PC-3 (cell line): ENCODE measurements at regions not wholly inside any gene's neighbourhood (a gene's known extent, or its start where the extent isn't known, plus 50 kb on each side); places are given as distances from the start of the nearest gene placed in this dataset.

Source experiments
- ATAC-seq: fragments of 200-7000 bp; cut with Tn5 transposase; 2 replicates; pipeline ENCODE4 v1.9.1; 2020; ENCODE audit warnings: mild to moderate bottlenecking, moderate library complexity
- BruUV-seq: library from RNA; stranded (reverse); fragments of 400-500 nt; replicated peaks from 2 replicates; lab custom pipeline; 2021; lab: Mats Ljungman, UMichigan
- CTCF ChIA-PET: fragments of 300-600 bp; sonication (Branson Sonifier 250); formaldehyde crosslinking; loops from one replicate; lab custom pipeline; 2022; ENCODE audit warnings: antibody characterized with exemption; lab: Charles Lee
- POLR2A ChIA-PET: fragments of 300-600 bp; sonication (Branson Sonifier 250); formaldehyde crosslinking; loops from one replicate; lab custom pipeline; 2022; ENCODE audit warnings: antibody characterized with exemption; ENCODE audit not compliant: unreplicated experiment; lab: Charles Lee
- DNase-seq: peaks from one replicate; pipeline ENCODE4 v3.0.0-alpha.2; 2015
- H2AFZ ChIP-seq: fragments of 300-600 bp; sonication (generic); 2 replicates; pipeline ENCODE4 v1.6.0; 2016; ENCODE audit warnings: antibody characterized with exemption, low read length
- H3F3A ChIP-seq: fragments of 300-600 bp; sonication (generic); one replicate; pipeline ENCODE4 v1.6.0; 2017; ENCODE audit warnings: antibody characterized with exemption, low read length, control low read depth, mild to moderate bottlenecking; ENCODE audit not compliant: unreplicated experiment
- H3K27ac ChIP-seq: fragments of 300-600 bp; sonication (generic); 2 replicates; pipeline ENCODE4 v1.5.1; 2016; ENCODE audit warnings: mild to moderate bottlenecking, low read length
- H3K27me3 ChIP-seq: fragments of 300-600 bp; sonication (generic); 2 replicates; pipeline ENCODE4 v1.6.1; 2016; ENCODE audit warnings: low read length, mixed read lengths
- H3K36me3 ChIP-seq: fragments of 300-600 bp; sonication (generic); 2 replicates; pipeline ENCODE4 v1.6.1; 2016; ENCODE audit warnings: low read depth, mixed run types, low read length, mixed read lengths
- H3K4me1 ChIP-seq: fragments of 300-600 bp; sonication (generic); 2 replicates; pipeline ENCODE4 v1.5.1; 2016; ENCODE audit warnings: low read length; ENCODE audit not compliant: insufficient read depth
- H3K4me2 ChIP-seq: fragments of 300-600 bp; sonication (generic); 2 replicates; pipeline ENCODE4 v1.6.0; 2016; ENCODE audit warnings: low read length
- H3K4me3 ChIP-seq: fragments of 300-600 bp; sonication (generic); 2 replicates; pipeline ENCODE4 v1.5.1; 2016; ENCODE audit warnings: mild to moderate bottlenecking, low read length, mixed read lengths
- H3K79me2 ChIP-seq: fragments of 300-600 bp; sonication (generic); 2 replicates; pipeline ENCODE4 v1.6.1; 2017; ENCODE audit warnings: low read length, mixed read lengths
- H3K9ac ChIP-seq: fragments of 300-600 bp; sonication (generic); 2 replicates; pipeline ENCODE4 v1.6.0; 2016; ENCODE audit warnings: mild to moderate bottlenecking, low read length
- H3K9me2 ChIP-seq: fragments of 300-600 bp; sonication (generic); replicated peaks from 2 replicates; pipeline ENCODE4 v1.6.1; 2016; ENCODE audit warnings: mixed run types, low read length, mixed read lengths
- H3K9me3 ChIP-seq: fragments of 300-600 bp; sonication (generic); 2 replicates; pipeline ENCODE4 v1.6.1; 2016; ENCODE audit warnings: low read length, mixed read lengths
- H4K20me1 ChIP-seq: fragments of 300-600 bp; sonication (generic); 2 replicates; pipeline ENCODE4 v1.6.1; 2016; ENCODE audit warnings: low read length, mixed read lengths
- CTCF ChIP-seq: fragments of 300-600 bp; sonication (generic); conservative IDR thresholded peaks from 2 replicates; pipeline ENCODE4 v1.5.1; 2017; ENCODE audit warnings: antibody characterized with exemption, low read depth, mild to moderate bottlenecking, low read length
- EZH2 ChIP-seq: fragments of 300-600 bp; sonication (generic); IDR thresholded peaks from one replicate; pipeline ENCODE4 v1.6.1; 2017; ENCODE audit warnings: antibody characterized with exemption, mild to moderate bottlenecking, low read length; ENCODE audit not compliant: unreplicated experiment
- EZH2phosphoT487 ChIP-seq: fragments of 300-600 bp; sonication (generic); IDR thresholded peaks from 2 replicates; pipeline ENCODE4 v1.6.1; 2018; ENCODE audit warnings: mild to moderate bottlenecking, antibody characterized with exemption, low read length, borderline replicate concordance
- intact Hi-C: fragments of 100-400 bp; cut with micrococcal nuclease; formaldehyde crosslinking; loops from 2 replicates; pipeline ENCODE4 v1.9.0; 2023

GRCh38 chr5:173689737-173690360 is 73.4 kb upstream of the BOD1 start:
- ChIA-PET CTCF (no interaction called here), POLR2A (no interaction called here)
- TF ChIP-seq CTCF (0 out of 2 replicates have a peak, but pooled peaks have one; percentile 9), EZH2 (no peak)
- Histone ChIP-seq H2AFZ (no peak overlapping the region; the same call in 1 of the 2 replicates), H3F3A (no peaks in the 10 kb centered on the region), H3K9ac (no peak overlapping the region), H3K4me2 (no peak overlapping the region), H3K4me3 (no peak overlapping the region), H3K36me3 (no peaks in the 10 kb centered on the region), H3K27ac (no peak overlapping the region), H3K27me3 (no peaks in the 10 kb centered on the region), H4K20me1 (no peaks in the 10 kb centered on the region), H3K79me2 (no peaks in the 10 kb centered on the region), H3K9me2 (no peaks in the 10 kb centered on the region), H3K9me3 (no peaks in the 10 kb centered on the region), H3K4me1 (no peaks in the 10 kb centered on the region)
- intact Hi-C loops: no loop called here
- peak; percentile 46 for ATAC-seq
- no peak for DNase-seq
- BruUV-seq: no TSS peak

DNA sequence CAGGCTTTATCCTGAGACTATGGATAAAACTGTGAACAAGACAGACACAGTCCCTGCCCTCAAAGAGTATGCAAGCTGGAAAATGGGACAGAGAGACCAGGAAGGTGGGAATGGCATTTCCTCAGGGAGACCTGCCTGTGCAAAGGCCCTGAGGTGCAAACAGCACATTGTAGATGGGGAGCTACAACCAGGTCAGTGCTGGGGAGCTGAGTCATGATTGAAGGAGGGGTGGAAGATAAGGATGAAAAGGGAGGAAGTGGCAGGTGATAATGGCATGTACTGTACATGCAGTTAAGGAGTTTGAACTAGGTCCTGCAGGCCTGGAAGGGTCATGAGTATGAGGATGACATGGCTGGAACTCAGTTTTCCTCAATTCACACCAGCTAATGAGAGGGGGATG is 75.5 kb upstream of the BOD1 start:
- Histone ChIP-seq H2AFZ (no peak overlapping the region), H3K4me3 (no peak overlapping the region), H3K9me2 (no peaks in the 10 kb centered on the region), H3K4me2 (no peak overlapping the region), H3K9ac (no peak overlapping the region), H3K27me3 (no peaks in the 10 kb centered on the region), H3K9me3 (no peaks in the 10 kb centered on the region), H3K4me1 (no peaks in the 10 kb centered on the region), H4K20me1 (no peaks in the 10 kb centered on the region), H3K36me3 (no peaks in the 10 kb centered on the region), H3F3A (no peaks in the 10 kb centered on the region), H3K27ac (no peak overlapping the region), H3K79me2 (no peaks in the 10 kb centered on the region)
- DNase-seq: no peak
- TF ChIP-seq EZH2 (no peak), CTCF (no peak), EZH2phosphoT487 (no peak)
- ChIA-PET CTCF (no interaction called here), POLR2A (no interaction called here)
- BruUV-seq: no TSS peak
- intact Hi-C loops: no loop called here
- no peak for ATAC-seq

GRCh38 chr5:173693670-173694069 is 77.2 kb upstream of the BOD1 start:
- H3K9me3 ChIP-seq: no peaks in the 10 kb centered on the region
- no peak overlapping the region for H3K27ac ChIP-seq
- CTCF ChIA-PET: no interaction called here
- H3K79me2 ChIP-seq: no peaks in the 10 kb centered on the region
- no peak overlapping the region for H3K9ac ChIP-seq
- DNase-seq: no peak
- no peaks in the 10 kb centered on the region for H3K36me3 ChIP-seq
- H3K4me2 ChIP-seq: no peak overlapping the region
- no peak overlapping the region for H3K4me3 ChIP-seq
- intact Hi-C loops: no loop called here
- no TSS peak for BruUV-seq
- no peaks in the 10 kb centered on the region for H3K27me3 ChIP-seq
- H2AFZ ChIP-seq: no peak overlapping the region
- no peaks in the 10 kb centered on the region for H3K9me2 ChIP-seq
- no peaks in the 10 kb centered on the region for H3K4me1 ChIP-seq
- ATAC-seq: no peak
- TF ChIP-seq CTCF: no peak
- no peak for TF ChIP-seq EZH2
- TF ChIP-seq EZH2phosphoT487: no peak
- POLR2A ChIA-PET: no interaction called here
- H4K20me1 ChIP-seq: no peaks in the 10 kb centered on the region
- H3F3A ChIP-seq: no peaks in the 10 kb centered on the region
